HepG2 (cell line): ENCODE measurements at regions not wholly inside any gene's neighbourhood (a gene's known extent, or its start where the extent isn't known, plus 50 kb on each side); places are given as distances from the start of the nearest gene placed in this dataset.

Source experiments
- CREM ChIP-seq, 2 experiments: sonication (generic) in 1 of 2; formaldehyde crosslinking in 1 of 2; IDR thresholded peaks; 2 replicates each; pipeline versions ENCODE4 v1.4.0 to v1.6.1; 2016 to 2020; ENCODE audit warnings: antibody characterized with exemption in 1 of 2, mild to moderate bottlenecking in 1 of 2, missing genetic modification reagents in 1 of 2
- ESRRA ChIP-seq: sonication (generic); formaldehyde crosslinking; IDR thresholded peaks from 2 replicates; pipeline ENCODE4 v1.5.1; 2020; ENCODE audit warnings: mild to moderate bottlenecking, low read depth, missing genetic modification reagents
- EZH2 ChIP-seq: conservative IDR thresholded peaks from 2 replicates; pipeline ENCODE4 v1.6.1; 2012; ENCODE audit warnings: mild to moderate bottlenecking, low read depth, low read length, moderate library complexity
- POLR2A ChIP-seq, 2 experiments: IDR thresholded peaks; 2 replicates each; pipeline ENCODE4 v1.6.1; 2011; ENCODE audit warnings: low read depth in 2 of 2, low read length in 2 of 2, mild to moderate bottlenecking in 1 of 2, moderate library complexity in 1 of 2; ENCODE audit not compliant: insufficient read depth in 1 of 2
- SP1 ChIP-seq, 2 experiments: fragments of 450-650 bp in 1 of 2; sonication (generic) in 1 of 2; formaldehyde crosslinking in 1 of 2; IDR thresholded peaks; 2 replicates each; pipeline versions ENCODE4 v1.4.0 to v1.6.1; 2016 to 2020; ENCODE audit warnings: missing genetic modification reagents in 1 of 2
- ZNF510 ChIP-seq: sonication (generic); formaldehyde crosslinking; IDR thresholded peaks from 2 replicates; pipeline ENCODE4 v1.4.0; 2020; ENCODE audit warnings: low read depth, mild to moderate bottlenecking, missing genetic modification reagents
- TF ChIP-seq, protein P1 (sequence below): IDR thresholded peaks from 2 replicates; pipeline ENCODE4 v1.6.1; 2016
- TF ChIP-seq, protein P2 (sequence below): sonication (generic); formaldehyde crosslinking; IDR thresholded peaks from 2 replicates; pipeline ENCODE4 v1.4.0; 2020; ENCODE audit warnings: missing genetic modification reagents
- TF ChIP-seq, protein P3 (sequence below), 2 experiments: IDR thresholded peaks; 2 replicates each; pipeline ENCODE4 v1.6.1; 2011 to 2012; ENCODE audit warnings: low read length in 2 of 2, borderline replicate concordance in 1 of 2, low read depth in 1 of 2, mild to moderate bottlenecking in 1 of 2, moderate library complexity in 1 of 2

DNA sequence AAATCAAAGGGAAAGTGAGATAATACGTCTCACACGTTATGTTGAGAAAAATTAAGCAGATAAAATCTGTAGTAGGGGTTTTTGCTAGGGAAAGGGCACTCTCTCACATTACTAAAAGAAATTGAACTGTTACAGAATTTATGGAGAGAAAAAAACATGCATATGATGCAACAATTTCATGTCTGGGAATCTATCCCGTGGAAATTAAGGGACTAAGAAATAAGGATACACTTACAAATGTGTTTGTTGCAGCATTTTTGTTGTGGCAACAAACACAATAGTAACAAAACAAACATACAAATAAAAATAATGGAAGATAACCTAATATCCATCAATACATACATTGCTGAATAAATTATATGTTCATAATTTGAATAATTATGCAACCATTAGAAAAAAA lies 96.3 kb upstream of the ZBED5 start:
- no peak for TF ChIP-seq CREM (IDR thresholded peaks at IDR 0.05)
- no peak for TF ChIP-seq CREM (CRISPR knock-in tag; IDR thresholded peaks at IDR 0.05)
- TF ChIP-seq POLR2A (IDR thresholded peaks at IDR 0.05; ENCODE audit: insufficient read depth in 1 of 2, low read depth in 2 of 2, low read length in 2 of 2) = no peak
- TF ChIP-seq, protein P1, sequence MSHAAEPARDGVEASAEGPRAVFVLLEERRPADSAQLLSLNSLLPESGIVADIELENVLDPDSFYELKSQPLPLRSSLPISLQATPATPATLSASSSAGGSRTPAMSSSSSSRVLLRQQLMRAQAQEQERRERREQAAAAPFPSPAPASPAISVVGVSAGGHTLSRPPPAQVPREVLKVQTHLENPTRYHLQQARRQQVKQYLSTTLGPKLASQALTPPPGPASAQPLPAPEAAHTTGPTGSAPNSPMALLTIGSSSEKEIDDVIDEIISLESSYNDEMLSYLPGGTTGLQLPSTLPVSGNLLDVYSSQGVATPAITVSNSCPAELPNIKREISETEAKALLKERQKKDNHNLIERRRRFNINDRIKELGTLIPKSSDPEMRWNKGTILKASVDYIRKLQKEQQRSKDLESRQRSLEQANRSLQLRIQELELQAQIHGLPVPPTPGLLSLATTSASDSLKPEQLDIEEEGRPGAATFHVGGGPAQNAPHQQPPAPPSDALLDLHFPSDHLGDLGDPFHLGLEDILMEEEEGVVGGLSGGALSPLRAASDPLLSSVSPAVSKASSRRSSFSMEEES (CRISPR knock-in tag) = no peak
- TF ChIP-seq, protein P2, sequence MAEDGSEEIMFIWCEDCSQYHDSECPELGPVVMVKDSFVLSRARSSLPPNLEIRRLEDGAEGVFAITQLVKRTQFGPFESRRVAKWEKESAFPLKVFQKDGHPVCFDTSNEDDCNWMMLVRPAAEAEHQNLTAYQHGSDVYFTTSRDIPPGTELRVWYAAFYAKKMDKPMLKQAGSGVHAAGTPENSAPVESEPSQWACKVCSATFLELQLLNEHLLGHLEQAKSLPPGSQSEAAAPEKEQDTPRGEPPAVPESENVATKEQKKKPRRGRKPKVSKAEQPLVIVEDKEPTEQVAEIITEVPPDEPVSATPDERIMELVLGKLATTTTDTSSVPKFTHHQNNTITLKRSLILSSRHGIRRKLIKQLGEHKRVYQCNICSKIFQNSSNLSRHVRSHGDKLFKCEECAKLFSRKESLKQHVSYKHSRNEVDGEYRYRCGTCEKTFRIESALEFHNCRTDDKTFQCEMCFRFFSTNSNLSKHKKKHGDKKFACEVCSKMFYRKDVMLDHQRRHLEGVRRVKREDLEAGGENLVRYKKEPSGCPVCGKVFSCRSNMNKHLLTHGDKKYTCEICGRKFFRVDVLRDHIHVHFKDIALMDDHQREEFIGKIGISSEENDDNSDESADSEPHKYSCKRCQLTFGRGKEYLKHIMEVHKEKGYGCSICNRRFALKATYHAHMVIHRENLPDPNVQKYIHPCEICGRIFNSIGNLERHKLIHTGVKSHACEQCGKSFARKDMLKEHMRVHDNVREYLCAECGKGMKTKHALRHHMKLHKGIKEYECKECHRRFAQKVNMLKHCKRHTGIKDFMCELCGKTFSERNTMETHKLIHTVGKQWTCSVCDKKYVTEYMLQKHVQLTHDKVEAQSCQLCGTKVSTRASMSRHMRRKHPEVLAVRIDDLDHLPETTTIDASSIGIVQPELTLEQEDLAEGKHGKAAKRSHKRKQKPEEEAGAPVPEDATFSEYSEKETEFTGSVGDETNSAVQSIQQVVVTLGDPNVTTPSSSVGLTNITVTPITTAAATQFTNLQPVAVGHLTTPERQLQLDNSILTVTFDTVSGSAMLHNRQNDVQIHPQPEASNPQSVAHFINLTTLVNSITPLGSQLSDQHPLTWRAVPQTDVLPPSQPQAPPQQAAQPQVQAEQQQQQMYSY (CRISPR knock-in tag) = no peak
- no peak for TF ChIP-seq SP1 (IDR thresholded peaks at IDR 0.05)
- no peak for TF ChIP-seq SP1 (CRISPR knock-in tag; IDR thresholded peaks at IDR 0.05)
- no peak for TF ChIP-seq EZH2
- TF ChIP-seq ZNF510 (CRISPR knock-in tag) = no peak
- no peak for TF ChIP-seq ESRRA (CRISPR knock-in tag)
- TF ChIP-seq, protein P3, sequence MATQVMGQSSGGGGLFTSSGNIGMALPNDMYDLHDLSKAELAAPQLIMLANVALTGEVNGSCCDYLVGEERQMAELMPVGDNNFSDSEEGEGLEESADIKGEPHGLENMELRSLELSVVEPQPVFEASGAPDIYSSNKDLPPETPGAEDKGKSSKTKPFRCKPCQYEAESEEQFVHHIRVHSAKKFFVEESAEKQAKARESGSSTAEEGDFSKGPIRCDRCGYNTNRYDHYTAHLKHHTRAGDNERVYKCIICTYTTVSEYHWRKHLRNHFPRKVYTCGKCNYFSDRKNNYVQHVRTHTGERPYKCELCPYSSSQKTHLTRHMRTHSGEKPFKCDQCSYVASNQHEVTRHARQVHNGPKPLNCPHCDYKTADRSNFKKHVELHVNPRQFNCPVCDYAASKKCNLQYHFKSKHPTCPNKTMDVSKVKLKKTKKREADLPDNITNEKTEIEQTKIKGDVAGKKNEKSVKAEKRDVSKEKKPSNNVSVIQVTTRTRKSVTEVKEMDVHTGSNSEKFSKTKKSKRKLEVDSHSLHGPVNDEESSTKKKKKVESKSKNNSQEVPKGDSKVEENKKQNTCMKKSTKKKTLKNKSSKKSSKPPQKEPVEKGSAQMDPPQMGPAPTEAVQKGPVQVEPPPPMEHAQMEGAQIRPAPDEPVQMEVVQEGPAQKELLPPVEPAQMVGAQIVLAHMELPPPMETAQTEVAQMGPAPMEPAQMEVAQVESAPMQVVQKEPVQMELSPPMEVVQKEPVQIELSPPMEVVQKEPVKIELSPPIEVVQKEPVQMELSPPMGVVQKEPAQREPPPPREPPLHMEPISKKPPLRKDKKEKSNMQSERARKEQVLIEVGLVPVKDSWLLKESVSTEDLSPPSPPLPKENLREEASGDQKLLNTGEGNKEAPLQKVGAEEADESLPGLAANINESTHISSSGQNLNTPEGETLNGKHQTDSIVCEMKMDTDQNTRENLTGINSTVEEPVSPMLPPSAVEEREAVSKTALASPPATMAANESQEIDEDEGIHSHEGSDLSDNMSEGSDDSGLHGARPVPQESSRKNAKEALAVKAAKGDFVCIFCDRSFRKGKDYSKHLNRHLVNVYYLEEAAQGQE (IDR thresholded peaks at IDR 0.05; ENCODE audit: borderline replicate concordance in 1 of 2, low read depth in 1 of 2, low read length in 2 of 2) = no peak
